K562 (cell line): ENCODE measurements at regions not wholly inside any gene's neighbourhood (a gene's known extent, or its start where the extent isn't known, plus 50 kb on each side); places are given as distances from the start of the nearest gene placed in this dataset.

ENCODE experiments used
- ATAC-seq: fragments of 200-7000 bp; cut with Tn5 transposase; 3 replicates; pipeline ENCODE4 v1.9.1; 2020; ENCODE audit warnings: moderate library complexity
- BruUV-seq: library from RNA; stranded (reverse); fragments of 400-500 nt; replicated peaks from 2 replicates; lab custom pipeline; 2021; lab: Mats Ljungman, UMichigan
- CTCF ChIA-PET: fragments of 300-600 bp; formaldehyde crosslinking; extraction: SDS; loops from one replicate; lab custom pipeline; 2021; ENCODE audit warnings: low intra/inter-chr PET ratio; lab: Yijun Ruan, JAX
- POLR2A ChIA-PET: fragments of 300-600, 350-650 bp; sonication (Branson Sonifier 250); formaldehyde crosslinking; extraction: SDS; loops from one replicate; lab custom pipeline; 2021; ENCODE audit warnings: antibody characterized with exemption, inconsistent platforms; lab: Yijun Ruan, JAX
- DNase-seq, 4 experiments: peaks; one replicate each; pipeline versions ENCODE4 v3.0.0 to v3.0.0-alpha.2; 2011 to 2018; ENCODE audit warnings: low spot score in 3 of 4, mixed read lengths in 3 of 4; ENCODE audit errors: extremely low read depth in 1 of 4
- FAIRE-seq: peaks from 2 replicates; lab custom pipeline; 2011; peaks lifted over from hg19 to GRCh38; lab: Jason Lieb, UNC
- H2AFZ ChIP-seq: 2 replicates; pipeline ENCODE4 v1.6.0; 2011; ENCODE audit warnings: low read depth, low read length, control low read depth, inconsistent platforms
- H3K27ac ChIP-seq: fragments of 200-600 bp; 3 replicates; pipeline ENCODE4 v1.8.0; 2011; ENCODE audit warnings: low read depth, mild to moderate bottlenecking, control low read depth, inconsistent platforms, low read length, moderate library complexity, mixed read lengths; ENCODE audit errors: extremely low read depth
- H3K27me3 ChIP-seq, 2 experiments: fragments of 300-600 bp in 1 of 2; 2 replicates in 1 of 2; 3 replicates in 1 of 2; pipeline versions ENCODE4 v1.6.0 to v1.8.0; 2011; ENCODE audit warnings: inconsistent platforms in 2 of 2, low read length in 2 of 2, mild to moderate bottlenecking in 1 of 2, mixed read lengths in 1 of 2, moderate library complexity in 1 of 2; ENCODE audit not compliant: control insufficient read depth in 2 of 2, insufficient read depth in 2 of 2
- H3K36me3 ChIP-seq: fragments of 300-600 bp; 3 replicates; pipeline ENCODE4 v1.8.0; 2011; ENCODE audit warnings: mild to moderate bottlenecking, low read length, inconsistent platforms; ENCODE audit not compliant: control insufficient read depth, insufficient read depth
- H3K4me1 ChIP-seq, 2 experiments: fragments of 200-600 bp in 1 of 2; replicated peaks in 1 of 2; 2 replicates in 1 of 2; 3 replicates in 1 of 2; pipeline versions ENCODE4 v1.5.1 to v1.8.0; 2011; ENCODE audit warnings: inconsistent platforms in 2 of 2, low read length in 2 of 2, mild to moderate bottlenecking in 1 of 2, mixed read lengths in 1 of 2, moderate library complexity in 1 of 2; ENCODE audit not compliant: control insufficient read depth in 2 of 2, insufficient read depth in 2 of 2
- H3K4me2 ChIP-seq: 2 replicates; pipeline ENCODE4 v1.6.1; 2011; ENCODE audit warnings: low read length, control low read depth, inconsistent platforms, mixed read lengths; ENCODE audit not compliant: insufficient read depth
- H3K4me3 ChIP-seq: fragments of 200-600 bp; sonication (generic), shearing (Covaris generic); 2 replicates; pipeline ENCODE4 v1.5.1; 2016; ENCODE audit warnings: control low read depth, inconsistent platforms
- H3K79me2 ChIP-seq: fragments of 200-600 bp; 3 replicates; pipeline ENCODE4 v1.8.0; 2011; ENCODE audit warnings: low read length, inconsistent platforms; ENCODE audit not compliant: control insufficient read depth, insufficient read depth
- H3K9ac ChIP-seq, 2 experiments: 2 replicates each; pipeline versions ENCODE4 v1.6.0 to v1.6.1; 2011; ENCODE audit warnings: low read depth in 2 of 2, low read length in 2 of 2, control low read depth in 1 of 2, inconsistent platforms in 1 of 2, mild to moderate bottlenecking in 1 of 2, mixed read lengths in 1 of 2; ENCODE audit not compliant: insufficient read depth in 1 of 2
- H3K9me1 ChIP-seq: one replicate; pipeline ENCODE4 v1.6.0; 2011; ENCODE audit warnings: inconsistent platforms, mild to moderate bottlenecking, low read length, moderate library complexity; ENCODE audit not compliant: control insufficient read depth, insufficient read depth
- H3K9me3 ChIP-seq: replicated peaks from 2 replicates; pipeline ENCODE4 v1.5.1; 2011; ENCODE audit warnings: low read depth, low read length, inconsistent platforms; ENCODE audit not compliant: control insufficient read depth, insufficient read depth
- H4K20me1 ChIP-seq: replicated peaks from 2 replicates; pipeline ENCODE4 v1.6.1; 2011; ENCODE audit warnings: low read length, inconsistent platforms, mixed read lengths; ENCODE audit not compliant: control insufficient read depth, insufficient read depth
- BACH1 ChIP-seq: fragments of 200-800 bp; sonication (Bioruptor generic); IDR thresholded peaks from 2 replicates; pipeline ENCODE4 v1.6.1; 2016; ENCODE audit warnings: missing genetic modification characterization, missing compliant biosample characterization
- BDP1 ChIP-seq: IDR thresholded peaks from 3 replicates; pipeline ENCODE4 v1.6.1; 2011; ENCODE audit not compliant: insufficient read length, insufficient read depth
- CBX1 ChIP-seq: sonication (generic); IDR thresholded peaks from 2 replicates; pipeline ENCODE4 v1.6.1; 2016; ENCODE audit warnings: antibody characterized with exemption, low read depth, mild to moderate bottlenecking
- GMEB1 ChIP-seq: fragments of 250-450 bp; sonication (Bioruptor Pico); IDR thresholded peaks from 2 replicates; pipeline ENCODE4 v1.4.0; 2020; ENCODE audit warnings: mild to moderate bottlenecking
- HDAC1 ChIP-seq, 2 experiments: fragments of 450-650 bp; IDR thresholded peaks; 2 replicates each; pipeline ENCODE4 v1.6.1; 2016 to 2017; ENCODE audit warnings: inconsistent platforms in 1 of 2, mild to moderate bottlenecking in 1 of 2, moderate library complexity in 1 of 2
- RBM17 ChIP-seq: fragments of 200-400 bp; formaldehyde crosslinking; IDR thresholded peaks from 2 replicates; pipeline ENCODE4 v1.6.1; 2017; ENCODE audit warnings: low read depth, mild to moderate bottlenecking, low read length, borderline replicate concordance
- SAFB2 ChIP-seq: fragments of 200-400 bp; formaldehyde crosslinking; IDR thresholded peaks from 2 replicates; pipeline ENCODE4 v1.6.1; 2018; ENCODE audit warnings: borderline replicate concordance, low read length, low read depth, moderate library complexity; ENCODE audit not compliant: severe bottlenecking
- TAF7 ChIP-seq: fragments of 450-650 bp; IDR thresholded peaks from 2 replicates; pipeline ENCODE4 v1.6.1; 2016; ENCODE audit warnings: missing genetic modification characterization, missing compliant biosample characterization
- TARDBP ChIP-seq: fragments of 450-650 bp; IDR thresholded peaks from 2 replicates; pipeline ENCODE4 v1.6.1; 2016
- TCF7L2 ChIP-seq: fragments of 150-350 bp; IDR thresholded peaks from 2 replicates; pipeline ENCODE4 v1.6.1; 2016; ENCODE audit warnings: low read depth, mild to moderate bottlenecking, low read length, moderate library complexity
- U2AF2 ChIP-seq: fragments of 200-400 bp; formaldehyde crosslinking; optimal IDR thresholded peaks from 2 replicates; pipeline ENCODE3; 2017; ENCODE audit warnings: low read depth, mild to moderate bottlenecking, low read length
- XRCC4 ChIP-seq: IDR thresholded peaks from one replicate; pipeline ENCODE4 v1.6.1; 2011; ENCODE audit not compliant: insufficient read depth, insufficient read length; ENCODE audit errors: extremely low read depth
- ZC3H11A ChIP-seq: IDR thresholded peaks from 2 replicates; pipeline ENCODE4 v1.6.1; 2012; ENCODE audit warnings: low read depth, low read length, improper control_type of control experiment
- ZKSCAN3 ChIP-seq: fragments of 250-450 bp; sonication (Bioruptor Pico); IDR thresholded peaks from 2 replicates; pipeline ENCODE4 v1.4.0; 2020
- ZNF212 ChIP-seq: fragments of 450-650 bp; formaldehyde crosslinking; IDR thresholded peaks from 2 replicates; pipeline ENCODE4 v1.4.0; 2020; ENCODE audit warnings: mild to moderate bottlenecking
- ZNF408 ChIP-seq: fragments of 250-450 bp; sonication (Bioruptor Pico); IDR thresholded peaks from 2 replicates; pipeline ENCODE4 v1.4.0; 2020; ENCODE audit warnings: low read depth, mild to moderate bottlenecking, moderate library complexity
- ZNF699 ChIP-seq: fragments of 250-450 bp; sonication (Bioruptor Pico); IDR thresholded peaks from 2 replicates; pipeline ENCODE4 v1.8.0; 2021; ENCODE audit warnings: mild to moderate bottlenecking, moderate library complexity; ENCODE audit not compliant: insufficient replicate concordance
- ZNF77 ChIP-seq: fragments of 250-450 bp; sonication (Bioruptor Pico); IDR thresholded peaks from 2 replicates; pipeline ENCODE4 v1.5.0; 2020
- WGBS: fragments of 100-300 bp; shearing (Covaris generic); methylation state at CpG from one replicate; pipeline ENCODE4 v1.1.6; 2016; ENCODE audit warnings: low coverage, mixed read lengths; ENCODE audit not compliant: insufficient coverage; ENCODE audit errors: missing lambda C conversion rate; 5-methylcytosine and 5-hydroxymethylcytosine counted together
- in situ Hi-C: fragments of 300-500 bp; cut with MboI; formaldehyde crosslinking; loops from 4 replicates; pipeline ENCODE4 v1.15.0; 2018; ENCODE audit warnings: inconsistent platforms, mixed read lengths
- intact Hi-C: fragments of 100-400 bp; cut with micrococcal nuclease; formaldehyde crosslinking; loops from 2 replicates; pipeline ENCODE4 v1.14.2; 2022
- TF ChIP-seq, protein P1 (sequence below): fragments of 250-450 bp; sonication (Bioruptor Pico); IDR thresholded peaks from 2 replicates; pipeline ENCODE4 v1.5.1; 2021; ENCODE audit warnings: mild to moderate bottlenecking
- TF ChIP-seq, protein P2 (sequence below): sonication (generic); formaldehyde crosslinking; IDR thresholded peaks from 2 replicates; pipeline ENCODE4 v1.8.1; 2022; ENCODE audit warnings: missing genetic modification reagents

DNA sequence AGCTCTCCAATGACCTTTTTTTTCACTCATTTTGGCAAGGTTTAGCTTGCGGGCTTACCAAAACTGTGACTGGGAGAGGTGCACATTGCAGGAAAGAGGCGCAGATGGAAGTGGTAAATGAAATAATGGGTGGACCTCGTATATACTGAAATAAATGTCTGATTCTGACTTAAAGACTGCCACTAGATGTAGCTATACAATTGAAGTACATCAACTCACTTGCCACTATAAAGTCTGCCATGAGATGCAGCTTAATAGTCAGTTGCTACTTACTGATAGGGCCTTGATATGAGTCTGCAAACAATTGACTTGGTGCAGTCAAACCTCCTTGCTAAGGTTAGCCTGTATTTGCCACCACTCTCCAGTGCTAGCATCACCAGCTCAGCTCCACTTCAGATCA, 525.9 kb upstream of the MBL2 start (continued):
- TF ChIP-seq, protein P1, sequence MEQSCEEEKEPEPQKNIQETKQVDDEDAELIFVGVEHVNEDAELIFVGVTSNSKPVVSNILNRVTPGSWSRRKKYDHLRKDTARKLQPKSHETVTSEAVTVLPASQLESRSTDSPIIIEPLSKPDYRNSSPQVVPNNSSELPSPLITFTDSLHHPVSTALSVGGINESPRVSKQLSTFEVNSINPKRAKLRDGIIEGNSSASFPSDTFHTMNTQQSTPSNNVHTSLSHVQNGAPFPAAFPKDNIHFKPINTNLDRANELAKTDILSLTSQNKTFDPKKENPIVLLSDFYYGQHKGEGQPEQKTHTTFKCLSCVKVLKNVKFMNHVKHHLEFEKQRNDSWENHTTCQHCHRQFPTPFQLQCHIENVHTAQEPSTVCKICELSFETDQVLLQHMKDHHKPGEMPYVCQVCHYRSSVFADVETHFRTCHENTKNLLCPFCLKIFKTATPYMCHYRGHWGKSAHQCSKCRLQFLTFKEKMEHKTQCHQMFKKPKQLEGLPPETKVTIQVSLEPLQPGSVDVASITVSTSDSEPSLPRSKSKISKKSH (CRISPR knock-in tag), result no peak
- TF ChIP-seq ZNF212 (CRISPR knock-in tag) (no peak), SAFB2 (no peak)
- TF ChIP-seq, all 486 proteins: peak for 0

DNA sequence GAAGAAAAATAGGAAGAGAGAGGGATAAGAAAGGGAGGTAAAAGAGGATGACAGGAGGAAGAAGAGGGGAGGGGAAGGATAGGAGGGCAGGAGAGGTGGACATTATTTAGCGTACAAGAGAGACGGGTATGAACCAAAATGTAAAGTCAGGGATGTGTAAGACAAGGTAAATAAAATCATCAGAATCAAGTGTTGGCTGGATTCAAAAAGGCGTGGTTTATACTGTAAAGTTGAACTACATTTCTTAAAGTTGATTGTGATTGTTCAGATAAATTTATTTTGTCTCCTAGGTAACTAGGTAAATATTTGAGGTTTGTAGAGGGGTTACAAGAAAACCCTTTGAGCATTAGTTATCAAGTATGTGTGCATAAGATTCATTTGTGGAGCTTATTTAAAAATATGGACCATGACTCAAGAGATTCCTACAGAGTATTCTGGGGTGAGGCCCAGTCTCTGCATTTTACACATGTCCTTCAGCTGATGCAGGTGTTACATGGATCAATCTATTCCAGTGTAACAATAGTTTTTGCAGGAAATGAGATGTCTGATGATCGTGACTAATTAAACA, 512.1 kb upstream of the MBL2 start:
- no peaks in the 10 kb centered on the region for H3K27me3 ChIP-seq
- CTCF ChIA-PET, result no interaction called here
- POLR2A ChIA-PET, result no interaction called here
- in situ Hi-C loops, result no loop called here
- 0% methylated on average over 4 of the region's 4 CpGs for WGBS
- H3K79me2 ChIP-seq, result no peaks in the 10 kb centered on the region
- no peaks in the 10 kb centered on the region for H3K36me3 ChIP-seq
- H3K4me1 ChIP-seq, result no peaks in the 10 kb centered on the region
- no peak overlapping the region for H3K4me3 ChIP-seq
- no peaks in the 10 kb centered on the region for H4K20me1 ChIP-seq
- no peak overlapping the region for H3K9ac ChIP-seq
- H3K27ac ChIP-seq, result no peak overlapping the region
- no peak for ATAC-seq
- H2AFZ ChIP-seq, result no peak overlapping the region
- no peak overlapping the region for H3K4me2 ChIP-seq
- no peak for FAIRE-seq
- no peaks in the 10 kb centered on the region; the same call in 1 of the 2 replicates for H3K9me3 ChIP-seq
- intact Hi-C loops, result no loop called here
- no peak for DNase-seq
- H3K9me1 ChIP-seq, result no peaks in the 10 kb centered on the region
- no TSS peak for BruUV-seq
- TF ChIP-seq CBX1, result no peak
- no peak for TF ChIP-seq RBM17
- no peak for TF ChIP-seq ZNF699 (CRISPR knock-in tag)
- no peak for TF ChIP-seq BACH1 (tag)
- no peak for TF ChIP-seq ZKSCAN3 (CRISPR knock-in tag)
- TF ChIP-seq ZNF408, result no peak
- no peak for TF ChIP-seq TAF7 (tag)
- TF ChIP-seq, protein P2, sequence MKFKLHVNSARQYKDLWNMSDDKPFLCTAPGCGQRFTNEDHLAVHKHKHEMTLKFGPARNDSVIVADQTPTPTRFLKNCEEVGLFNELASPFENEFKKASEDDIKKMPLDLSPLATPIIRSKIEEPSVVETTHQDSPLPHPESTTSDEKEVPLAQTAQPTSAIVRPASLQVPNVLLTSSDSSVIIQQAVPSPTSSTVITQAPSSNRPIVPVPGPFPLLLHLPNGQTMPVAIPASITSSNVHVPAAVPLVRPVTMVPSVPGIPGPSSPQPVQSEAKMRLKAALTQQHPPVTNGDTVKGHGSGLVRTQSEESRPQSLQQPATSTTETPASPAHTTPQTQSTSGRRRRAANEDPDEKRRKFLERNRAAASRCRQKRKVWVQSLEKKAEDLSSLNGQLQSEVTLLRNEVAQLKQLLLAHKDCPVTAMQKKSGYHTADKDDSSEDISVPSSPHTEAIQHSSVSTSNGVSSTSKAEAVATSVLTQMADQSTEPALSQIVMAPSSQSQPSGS (CRISPR knock-in tag), result no peak
- no peak for TF ChIP-seq U2AF2
- TF ChIP-seq TCF7L2, result no peak
- TF ChIP-seq GMEB1 (CRISPR knock-in tag), result no peak
- TF ChIP-seq HDAC1 (IDR thresholded peaks at IDR 0.05), result no peak
- no peak for TF ChIP-seq BDP1
- TF ChIP-seq ZC3H11A, result no peak
- no peak for TF ChIP-seq ZNF77 (CRISPR knock-in tag)
- no peak for TF ChIP-seq XRCC4
- no peak for TF ChIP-seq TARDBP
